ENCODE measurements at regions not wholly inside any gene's neighbourhood (a gene's known extent, or its start where the extent isn't known, plus 50 kb on each side); places are given as distances from the start of the nearest gene placed in this dataset.

GRCh38 chr10:36946598-36946997, 178.8 kb upstream of the ANKRD30A start:
- Histone ChIP-seq H3K9me1 (replicated peaks; ENCODE audit: control insufficient read depth, extremely low read depth, insufficient read depth, low read length) (no peaks in the 10 kb centered on the region), H4K20me1 (replicated peaks; ENCODE audit: control insufficient read depth, extremely low read depth, insufficient read depth, low read length) (no peaks in the 10 kb centered on the region), H3K4me2 (ENCODE audit: insufficient read depth, low read length) (no peak overlapping the region), H3K27me3 (ENCODE audit: control insufficient read depth in 2 of 2, insufficient read depth in 2 of 2, low read length in 2 of 2) (no peaks in the 10 kb centered on the region), H3K4me3 (replicated peaks in 1 of 3; ENCODE audit: insufficient read depth in 1 of 3, low read depth in 1 of 3, low read length in 3 of 3) (no peak overlapping the region), H3K79me2 (ENCODE audit: control insufficient read depth, insufficient read depth, low read length) (no peaks in the 10 kb centered on the region), H3K9me3 (replicated peaks; ENCODE audit: control insufficient read depth, insufficient read depth, low read length) (no peaks in the 10 kb centered on the region), H3K4me1 (ENCODE audit: control insufficient read depth, extremely low read depth, insufficient read depth, low read length) (no peaks in the 10 kb centered on the region), H3K27ac (ENCODE audit: insufficient read depth, low read depth, low read length) (no peak overlapping the region), H2AFZ (ENCODE audit: low read depth, low read length) (no peak overlapping the region), H3K9ac (replicated peaks; ENCODE audit: extremely low read depth, insufficient read depth, low read length) (no peak overlapping the region), H3K36me3 (ENCODE audit: control insufficient read depth in 2 of 2, extremely low read depth in 1 of 2, insufficient read depth in 2 of 2, low read length in 2 of 2) (no peaks in the 10 kb centered on the region)
- intact Hi-C loops (cut with micrococcal nuclease): no loop called here
- ChIA-PET CTCF (no interaction called here), POLR2A (no interaction called here)
- no peak for FAIRE-seq
- no peak for TF ChIP-seq MYC (IDR thresholded peaks at IDR 0.05; ENCODE audit: low read depth, low read length)
- TF ChIP-seq GATA2 (IDR thresholded peaks at IDR 0.05; ENCODE audit: insufficient read depth, insufficient read length, low read depth, low read length): no peak
- no peak for TF ChIP-seq POLR2AphosphoS5 (IDR thresholded peaks at IDR 0.05; ENCODE audit: insufficient read depth, low read depth, low read length)
- no peak for TF ChIP-seq FOS (IDR thresholded peaks at IDR 0.05; ENCODE audit: borderline replicate concordance, insufficient read depth, low read length)
- TF ChIP-seq EZH2 (IDR thresholded peaks at IDR 0.05; ENCODE audit: borderline replicate concordance, low read depth, low read length, severe bottlenecking): no peak
- no peak for TF ChIP-seq JUN (IDR thresholded peaks at IDR 0.05; ENCODE audit: borderline replicate concordance, insufficient read depth, insufficient read length, low read depth)
- TF ChIP-seq MAX (IDR thresholded peaks at IDR 0.05; ENCODE audit: insufficient read depth, insufficient read length): no peak
- TF ChIP-seq CTCF (IDR thresholded peaks at IDR 0.05; ENCODE audit: extremely low read depth in 1 of 2, insufficient read depth in 1 of 2, low read depth in 1 of 2, low read length in 2 of 2): no peak
- no peak for TF ChIP-seq POLR2A (IDR thresholded peaks at IDR 0.05; ENCODE audit: low read depth, low read length)
- DNase-seq (ENCODE audit: low read depth, low spot score): no peak
- dilution Hi-C loops (cut with MboI; ENCODE audit: extremely low pct_ligation_motif_present, low sequenced_read_pairs): no loop called here
- no TSS peak for BruUV-seq (replicated peaks)

Measured in endothelial cell of umbilical vein (primary cell).